ENCODE measurements at regions not wholly inside any gene's neighbourhood (a gene's known extent, or its start where the extent isn't known, plus 50 kb on each side); places are given as distances from the start of the nearest gene placed in this dataset.

DNA sequence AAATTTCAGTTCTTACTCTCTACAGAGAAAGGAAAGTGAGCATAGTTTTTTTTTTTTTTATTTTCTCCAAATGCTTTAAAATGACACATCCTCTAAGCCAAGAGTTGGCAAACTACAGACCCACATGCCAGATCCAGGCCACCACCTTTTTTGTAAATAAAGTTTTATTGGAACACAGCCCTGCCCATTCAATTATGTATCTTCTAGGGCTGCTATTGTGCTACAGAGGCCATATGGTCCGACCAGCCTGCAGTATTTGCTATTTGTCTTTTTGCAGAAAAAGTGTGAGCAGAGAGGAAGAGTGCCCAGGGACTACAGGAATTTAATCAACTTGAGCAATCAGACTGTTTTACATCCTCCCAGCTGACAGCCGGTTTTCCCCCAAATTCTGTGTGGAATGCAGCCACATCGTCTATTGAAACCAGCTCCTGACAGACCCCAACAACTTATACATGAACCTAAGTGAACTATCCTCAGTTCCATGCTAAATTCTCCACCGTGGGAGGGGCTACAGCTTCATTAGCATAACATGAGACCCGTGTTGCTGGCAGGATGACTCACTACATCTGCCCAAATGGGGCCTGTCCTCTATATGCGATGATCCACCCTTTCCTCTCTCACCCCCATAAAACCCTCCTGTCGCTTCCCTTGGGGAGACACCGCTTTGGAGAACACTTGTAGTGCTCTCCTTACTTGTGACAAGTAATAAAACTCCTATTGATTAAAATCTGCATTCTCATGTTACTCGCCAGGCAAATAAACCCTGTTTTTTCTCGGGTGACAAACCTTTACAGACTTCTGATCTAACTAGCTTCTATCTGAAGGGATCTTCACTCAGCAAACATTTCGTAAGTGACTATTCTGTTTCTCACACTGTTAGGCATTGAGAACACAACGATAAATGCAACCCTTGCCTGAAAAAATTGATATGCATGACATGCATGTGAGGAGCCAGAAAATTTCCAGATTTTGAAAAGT is 149.4 kb upstream of the HS3ST3A1 start:
- DNase-seq (ENCODE audit: low spot score in 2 of 2) (no peak), ATAC-seq (ENCODE audit: low read depth) (no peak)
- Mint-ChIP-seq H3K4me3 (no peak overlapping the region), H3K4me1 (no peaks in the 10 kb centered on the region), H3K27ac (no peak overlapping the region), H3K9me3 (no peaks in the 10 kb centered on the region), H3K27me3 (peaks cover 5% of the 10 kb centered on the region), H3K36me3 (no peaks in the 10 kb centered on the region)

DNA sequence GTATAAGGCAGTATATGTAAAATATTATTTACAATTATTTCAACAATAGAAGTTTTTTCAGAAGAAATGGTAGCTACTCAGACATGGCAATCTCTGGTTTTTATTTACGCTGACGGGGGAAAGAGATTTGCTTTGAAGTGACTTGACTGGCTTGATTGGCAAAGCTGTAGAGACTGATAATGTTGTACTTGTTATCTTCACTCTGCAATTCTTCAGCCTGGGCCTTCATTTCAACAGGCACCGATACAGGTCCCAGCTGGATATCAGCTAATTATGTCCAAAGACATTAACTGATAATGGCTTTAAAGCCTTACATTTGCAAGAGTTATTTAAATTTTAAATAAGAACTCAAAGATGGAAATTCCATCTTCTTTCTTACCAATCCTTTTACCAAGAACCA is 151.4 kb upstream of the HS3ST3A1 start:
- Mint-ChIP-seq H3K36me3 (no peaks in the 10 kb centered on the region), H3K27ac (no peak overlapping the region), H3K4me1 (no peaks in the 10 kb centered on the region), H3K9me3 (no peaks in the 10 kb centered on the region), H3K4me3 (no peak overlapping the region), H3K27me3 (peaks cover 5% of the 10 kb centered on the region)
- ATAC-seq (ENCODE audit: low read depth) (no peak), DNase-seq (ENCODE audit: low spot score in 2 of 2) (no peak)

DNA sequence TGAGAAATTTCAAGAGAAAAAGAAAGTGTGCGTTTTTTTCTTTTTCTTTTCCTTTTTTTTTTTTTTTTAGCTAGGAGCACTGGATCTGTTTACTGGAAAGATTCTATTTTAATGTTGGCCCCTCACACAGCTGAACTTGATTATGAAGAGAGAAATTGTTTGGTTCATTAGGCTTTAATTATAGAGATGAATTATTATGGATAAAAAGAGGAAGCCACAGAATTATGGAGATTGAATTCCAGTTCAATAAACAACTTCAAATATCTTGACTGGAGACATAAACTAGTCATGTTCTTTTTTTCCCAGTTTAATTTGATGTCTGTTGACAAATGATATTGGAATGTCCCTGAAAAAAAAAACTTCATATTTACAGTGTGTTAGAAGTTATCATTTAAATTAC is 152.0 kb upstream of the HS3ST3A1 start:
- H3K36me3 Mint-ChIP-seq, result no peaks in the 10 kb centered on the region
- no peaks in the 10 kb centered on the region for H3K9me3 Mint-ChIP-seq
- peaks cover 5% of the 10 kb centered on the region for H3K27me3 Mint-ChIP-seq
- no peak overlapping the region for H3K4me3 Mint-ChIP-seq
- DNase-seq (ENCODE audit: low spot score in 2 of 2), result no peak
- no peak for ATAC-seq (ENCODE audit: low read depth)
- no peak overlapping the region for H3K27ac Mint-ChIP-seq
- H3K4me1 Mint-ChIP-seq, result no peaks in the 10 kb centered on the region

DNA sequence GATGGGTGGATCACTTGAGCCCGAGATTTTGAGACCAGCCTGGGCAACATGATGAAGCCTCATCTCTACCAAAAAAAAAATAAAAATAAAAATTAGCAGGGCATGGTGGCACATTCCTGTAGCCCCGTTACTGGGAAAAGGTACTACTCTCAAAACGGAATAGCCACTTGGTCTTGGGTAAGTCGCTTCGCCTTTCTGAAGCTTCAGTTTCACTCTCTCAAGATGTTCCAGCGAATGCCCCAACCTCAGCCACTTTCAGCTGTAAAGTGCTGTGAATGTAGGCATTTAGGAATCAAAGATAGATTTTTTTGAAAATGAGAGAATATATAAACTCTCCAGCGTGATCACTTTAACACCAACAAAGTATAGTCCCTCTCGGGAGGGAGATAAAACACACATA is 154.1 kb upstream of the HS3ST3A1 start:
- Mint-ChIP-seq H3K4me1 (no peaks in the 10 kb centered on the region), H3K36me3 (no peaks in the 10 kb centered on the region), H3K9me3 (no peaks in the 10 kb centered on the region), H3K27ac (no peak overlapping the region), H3K27me3 (peaks cover 4% of the 10 kb centered on the region), H3K4me3 (no peak overlapping the region)
- DNase-seq (ENCODE audit: low spot score in 2 of 2) (no peak), ATAC-seq (ENCODE audit: low read depth) (no peak)

DNA sequence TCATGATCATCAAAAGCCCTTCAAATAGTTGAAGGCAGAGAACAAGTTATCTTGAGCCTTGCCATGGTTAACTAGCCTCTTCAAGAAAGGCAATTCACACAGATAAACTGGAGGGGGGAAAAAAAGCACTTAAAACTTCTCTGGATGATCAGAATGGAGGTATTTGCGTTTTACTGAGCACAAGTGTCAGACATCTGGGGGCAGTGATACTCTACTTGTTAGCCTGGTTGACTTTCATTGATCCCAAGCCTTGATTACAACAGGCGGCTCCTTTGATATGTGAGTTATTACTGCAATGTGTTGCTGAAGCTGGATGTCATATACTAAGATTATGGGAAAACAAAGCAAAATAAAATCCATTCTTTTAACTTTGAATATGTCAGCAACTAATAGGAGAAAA is 155.0 kb upstream of the HS3ST3A1 start:
- no peaks in the 10 kb centered on the region for H3K9me3 Mint-ChIP-seq
- DNase-seq (ENCODE audit: low spot score in 2 of 2), result no peak

DNA sequence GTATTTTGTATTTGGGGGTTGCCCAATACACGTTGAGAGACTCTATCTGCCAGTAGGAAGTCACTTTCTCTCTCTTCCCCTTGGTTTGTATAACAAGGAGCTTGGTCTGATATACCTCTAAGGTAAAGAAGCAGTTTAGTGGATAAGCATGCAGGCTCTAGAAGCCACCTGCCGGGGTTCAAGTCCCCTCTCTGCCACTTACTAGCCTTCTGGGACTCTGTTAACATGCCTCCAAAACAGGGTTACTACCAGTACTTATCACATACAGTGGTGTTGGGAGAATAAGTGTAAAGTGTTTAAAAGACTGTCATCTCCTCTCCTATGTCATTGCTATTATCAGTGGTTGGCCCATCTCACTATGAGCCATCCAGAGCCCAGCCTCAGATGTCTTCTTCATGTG is 156.1 kb upstream of the HS3ST3A1 start:
- H3K27me3 Mint-ChIP-seq, result peaks cover 2% of the 10 kb centered on the region
- no peaks in the 10 kb centered on the region for H3K9me3 Mint-ChIP-seq
- H3K4me3 Mint-ChIP-seq, result no peak overlapping the region
- no peaks in the 10 kb centered on the region for H3K4me1 Mint-ChIP-seq
- no peak for ATAC-seq (ENCODE audit: low read depth)
- no peaks in the 10 kb centered on the region for H3K36me3 Mint-ChIP-seq
- no peak overlapping the region for H3K27ac Mint-ChIP-seq
- DNase-seq (ENCODE audit: low spot score in 2 of 2), result no peak

More for the DNA sequence above, 155.0 kb upstream of the HS3ST3A1 start:
- no peak for ATAC-seq (ENCODE audit: low read depth)
- Mint-ChIP-seq H3K36me3 (no peaks in the 10 kb centered on the region), H3K4me3 (no peak overlapping the region), H3K27ac (no peak overlapping the region), H3K27me3 (peaks cover 4% of the 10 kb centered on the region), H3K4me1 (no peaks in the 10 kb centered on the region)

DNA sequence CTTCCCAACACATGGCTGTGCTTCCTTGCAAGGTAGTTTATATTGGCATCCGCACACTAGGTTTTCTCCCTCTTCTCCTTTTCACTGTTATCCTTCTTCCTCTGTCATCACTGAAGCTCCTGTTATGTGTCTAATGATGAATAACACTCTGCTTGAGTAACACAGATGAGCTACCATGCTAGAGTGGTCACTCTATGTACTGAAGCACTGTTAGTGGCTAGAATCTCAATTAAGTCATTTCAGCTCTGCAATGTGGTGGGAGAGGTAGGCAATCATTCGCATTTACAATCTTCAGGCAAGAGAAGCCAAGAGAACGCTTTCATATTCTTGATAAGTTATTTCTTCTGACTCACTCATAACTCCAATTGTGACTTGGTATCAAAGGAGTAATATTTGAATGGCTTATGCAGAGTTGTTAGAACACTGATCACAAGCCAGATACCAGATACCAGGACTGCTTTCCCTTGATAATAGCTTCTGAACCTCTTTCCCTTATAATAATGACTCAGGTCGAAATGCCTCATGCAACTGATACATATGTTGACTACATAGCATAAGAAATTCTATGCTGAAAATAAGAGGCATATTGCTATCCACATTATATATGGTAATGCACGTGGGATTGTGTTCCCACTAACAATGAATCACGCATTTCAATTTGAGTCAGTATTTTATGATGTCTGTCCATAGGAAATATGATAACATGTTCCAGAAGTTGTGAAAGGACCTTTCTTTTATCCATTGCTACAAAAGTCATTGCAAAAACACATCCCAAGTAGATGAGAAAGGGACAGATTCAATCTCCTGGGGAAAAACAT is 158.0 kb upstream of the HS3ST3A1 start:
- H3K9me3 Mint-ChIP-seq, result peaks cover 2% of the 10 kb centered on the region
- no peak overlapping the region for H3K27ac Mint-ChIP-seq
- H3K36me3 Mint-ChIP-seq, result no peaks in the 10 kb centered on the region
- no peak overlapping the region for H3K4me3 Mint-ChIP-seq
- DNase-seq (ENCODE audit: low spot score in 2 of 2), result no peak
- H3K4me1 Mint-ChIP-seq, result no peaks in the 10 kb centered on the region
- ATAC-seq (ENCODE audit: low read depth), result no peak
- H3K27me3 Mint-ChIP-seq, result peaks cover 5% of the 10 kb centered on the region

DNA sequence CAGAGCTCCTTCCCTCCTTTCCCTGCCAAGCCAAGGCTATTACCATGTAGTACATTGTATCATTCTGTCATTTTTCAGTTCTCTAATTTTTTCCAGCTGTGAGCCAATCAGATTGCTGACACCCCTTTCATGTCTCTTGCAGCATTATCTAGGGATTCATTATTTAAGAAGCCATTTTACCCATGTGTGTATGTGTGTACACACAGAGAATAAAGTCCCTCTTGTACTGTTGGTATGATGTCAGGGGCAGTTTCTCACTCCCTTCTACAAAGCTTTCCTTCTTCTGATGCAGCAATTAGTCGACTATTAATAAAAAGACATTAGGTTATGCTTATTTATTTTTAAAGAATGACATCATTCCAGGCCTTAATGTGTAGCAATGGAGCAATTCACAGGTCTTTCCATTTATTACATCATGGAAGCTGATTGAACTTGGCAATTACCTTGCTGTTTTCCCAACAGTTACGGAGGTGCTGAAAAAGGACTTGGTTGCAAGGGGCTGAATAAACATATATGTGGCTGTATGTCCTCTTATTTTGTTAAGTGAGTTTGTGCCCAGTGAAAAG is 159.4 kb upstream of the HS3ST3A1 start:
- no peak overlapping the region for H3K4me3 Mint-ChIP-seq
- no peaks in the 10 kb centered on the region for H3K4me1 Mint-ChIP-seq
- DNase-seq (ENCODE audit: low spot score in 2 of 2) (no peak), ATAC-seq (ENCODE audit: low read depth) (no peak)
- peaks cover 2% of the 10 kb centered on the region for H3K9me3 Mint-ChIP-seq
- H3K27me3 Mint-ChIP-seq, result peaks cover 5% of the 10 kb centered on the region
- H3K36me3 Mint-ChIP-seq, result no peaks in the 10 kb centered on the region
- no peak overlapping the region for H3K27ac Mint-ChIP-seq

DNA sequence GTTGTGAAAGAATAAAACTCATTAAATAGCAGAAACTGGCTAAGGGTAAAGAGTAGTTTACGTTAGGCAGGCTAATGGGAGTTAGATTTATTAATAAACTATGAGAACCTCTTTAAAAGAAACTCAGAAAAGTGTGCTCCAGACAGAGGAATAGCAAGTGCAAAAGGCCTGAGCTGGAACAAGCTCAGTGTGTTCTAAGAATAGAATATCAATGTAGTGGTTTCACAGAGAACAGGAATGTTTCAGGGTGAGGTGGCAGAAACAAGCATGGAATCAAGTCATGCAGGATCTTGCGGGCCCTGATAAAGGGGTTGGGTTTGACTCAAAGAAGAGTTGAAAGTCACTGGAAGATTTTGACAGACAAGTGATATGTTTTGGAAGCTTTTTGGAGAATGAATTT is 164.0 kb upstream of the HS3ST3A1 start:
- H3K36me3 Mint-ChIP-seq, result peaks cover 3% of the 10 kb centered on the region
- H3K27me3 Mint-ChIP-seq, result peaks cover 7% of the 10 kb centered on the region
- H3K27ac Mint-ChIP-seq, result no peak overlapping the region
- ATAC-seq (ENCODE audit: low read depth) (no peak), DNase-seq (ENCODE audit: low spot score in 2 of 2) (no peak)
- H3K4me1 Mint-ChIP-seq, result no peaks in the 10 kb centered on the region
- H3K9me3 Mint-ChIP-seq, result peaks cover 12% of the 10 kb centered on the region
- H3K4me3 Mint-ChIP-seq, result no peak overlapping the region

DNA sequence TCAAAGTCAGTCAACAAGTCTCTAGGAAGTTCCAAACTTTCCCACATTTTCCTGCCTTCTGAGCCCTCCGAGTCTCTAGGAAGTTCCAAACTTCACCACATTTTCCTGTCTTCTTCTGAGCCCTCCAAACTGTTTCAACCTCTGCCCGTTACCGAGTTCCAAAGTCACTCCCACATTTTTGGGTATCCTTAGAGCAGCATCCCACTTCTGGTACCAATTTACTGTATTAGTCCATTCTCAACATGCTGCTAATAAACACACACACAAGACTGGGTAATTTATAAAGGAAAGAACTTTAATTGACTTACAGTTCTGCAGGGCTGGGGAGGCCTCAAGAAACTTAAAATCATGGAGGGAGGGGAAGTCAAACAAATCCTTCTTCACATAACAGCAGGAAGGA is 169.0 kb upstream of the HS3ST3A1 start:
- H3K4me1 Mint-ChIP-seq, result no peaks in the 10 kb centered on the region
- DNase-seq (ENCODE audit: low spot score in 2 of 2) (no peak), ATAC-seq (ENCODE audit: low read depth) (no peak)
- H3K4me3 Mint-ChIP-seq, result no peak overlapping the region
- H3K27ac Mint-ChIP-seq, result no peak overlapping the region
- H3K9me3 Mint-ChIP-seq, result peaks cover 16% of the 10 kb centered on the region
- peaks cover 4% of the 10 kb centered on the region for H3K27me3 Mint-ChIP-seq
- peaks cover 12% of the 10 kb centered on the region for H3K36me3 Mint-ChIP-seq

DNA sequence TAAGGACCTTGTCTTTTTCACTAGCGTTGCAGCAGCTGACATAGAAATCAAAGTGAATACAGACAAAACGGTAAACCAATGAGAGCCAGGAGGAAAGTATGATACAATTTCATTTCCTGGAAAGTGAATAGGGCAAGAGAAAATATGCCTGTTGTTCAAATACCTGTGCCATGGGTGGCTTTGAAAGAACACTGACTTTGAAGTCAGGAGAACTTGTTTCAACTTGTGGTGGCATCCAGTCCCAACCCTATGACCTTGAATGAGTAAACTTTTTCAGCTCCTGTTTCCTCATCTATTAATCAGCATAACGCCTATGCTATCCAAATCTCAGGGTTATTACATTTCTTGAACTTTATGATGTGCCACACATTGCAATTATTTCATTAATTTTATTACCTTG is 173.7 kb upstream of the HS3ST3A1 start:
- Mint-ChIP-seq H3K27me3 (no peaks in the 10 kb centered on the region), H3K9me3 (peaks cover 7% of the 10 kb centered on the region), H3K36me3 (peaks cover 31% of the 10 kb centered on the region), H3K4me1 (no peaks in the 10 kb centered on the region), H3K27ac (no peak overlapping the region), H3K4me3 (no peak overlapping the region)
- ATAC-seq (ENCODE audit: low read depth) (no peak), DNase-seq (ENCODE audit: low spot score in 2 of 2) (no peak)

DNA sequence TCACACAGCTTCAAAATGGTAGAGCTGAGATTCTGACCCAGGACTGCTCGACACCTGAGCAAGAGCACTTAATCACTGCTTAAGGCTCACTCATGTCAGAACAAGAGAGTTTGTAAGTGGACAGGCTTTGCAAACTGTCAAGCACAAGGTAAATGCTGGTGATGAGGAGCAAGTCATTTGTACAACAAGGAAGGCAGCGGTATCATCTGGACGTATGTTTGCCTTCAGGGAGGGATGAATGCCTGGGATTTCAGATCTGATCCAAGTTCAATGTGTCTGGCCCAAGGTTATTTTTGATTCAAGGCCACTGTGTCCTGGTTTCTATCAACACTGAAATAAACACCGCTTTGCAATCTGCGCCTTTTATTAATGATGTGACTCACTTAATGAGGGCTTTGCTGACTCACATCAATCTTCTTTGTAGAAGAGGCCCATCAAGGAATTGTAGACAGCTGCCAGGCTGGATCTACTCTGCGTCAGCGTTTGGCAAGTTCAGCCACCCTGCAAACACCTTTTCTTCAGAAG is 174.4 kb upstream of the HS3ST3A1 start:
- ATAC-seq (ENCODE audit: low read depth) (no peak), DNase-seq (ENCODE audit: low spot score in 2 of 2) (no peak)
- Mint-ChIP-seq H3K27ac (no peak overlapping the region), H3K36me3 (peaks cover 27% of the 10 kb centered on the region), H3K9me3 (peaks cover 7% of the 10 kb centered on the region), H3K4me1 (no peaks in the 10 kb centered on the region), H3K4me3 (no peak overlapping the region), H3K27me3 (no peaks in the 10 kb centered on the region)

DNA sequence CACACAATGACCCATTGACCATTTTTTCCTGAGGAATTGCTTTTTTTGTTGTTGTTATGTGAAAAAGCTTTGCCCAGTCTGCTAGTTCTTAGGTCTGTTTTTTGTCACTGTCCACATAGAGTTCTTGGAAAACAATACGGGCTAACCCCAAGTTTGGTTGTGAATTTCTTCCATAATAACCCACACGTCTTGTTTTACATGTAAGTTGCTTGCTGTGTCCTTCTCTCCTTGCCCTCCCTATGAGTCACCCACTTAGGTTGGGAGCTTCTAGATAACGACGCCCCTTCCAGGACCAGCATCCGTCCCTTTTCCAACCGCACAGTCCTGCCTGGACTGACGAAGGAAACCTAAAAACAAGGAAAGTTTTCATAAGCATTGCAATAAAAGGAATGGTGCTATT is 175.3 kb upstream of the HS3ST3A1 start:
- ATAC-seq (ENCODE audit: low read depth) (no peak), DNase-seq (ENCODE audit: low spot score in 2 of 2) (no peak)
- Mint-ChIP-seq H3K27ac (no peak overlapping the region), H3K9me3 (peaks cover 7% of the 10 kb centered on the region), H3K4me3 (no peak overlapping the region), H3K4me1 (no peaks in the 10 kb centered on the region), H3K27me3 (no peaks in the 10 kb centered on the region), H3K36me3 (peaks cover 27% of the 10 kb centered on the region)

Data from memory B cell (primary cell).